ENCODE measurements at regions not wholly inside any gene's neighbourhood (a gene's known extent, or its start where the extent isn't known, plus 50 kb on each side); places are given as distances from the start of the nearest gene placed in this dataset.
"Not testable (repeated sequence)": the region's sequence is repeated elsewhere in the genome, so short reads cannot be mapped to it uniquely, and the experiment has no call there.

DNA sequence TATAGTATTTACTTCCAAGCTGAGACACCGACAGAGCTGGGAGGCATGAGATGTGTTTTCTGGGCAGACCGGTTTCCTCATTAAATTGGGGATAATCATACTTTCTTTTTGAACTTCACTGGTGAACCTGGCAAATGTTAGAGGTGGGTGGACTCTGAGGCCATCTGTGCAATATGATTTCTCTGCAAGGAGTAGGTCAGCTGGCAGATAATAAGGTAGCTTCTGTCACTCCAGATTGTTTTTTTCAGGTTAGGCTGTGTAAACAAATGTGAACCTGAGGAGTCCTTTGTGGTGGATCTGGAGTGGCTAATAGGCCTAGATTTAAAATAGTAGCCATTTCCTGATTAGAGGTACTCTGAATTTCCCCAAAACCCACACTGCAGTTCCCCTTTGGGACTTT is 75.4 kb upstream of the S1PR3 start:
- H3K4me3 Mint-ChIP-seq (ENCODE audit: unreplicated experiment), result no peak overlapping the region
- peaks cover 2% of the 10 kb centered on the region for H3K36me3 Mint-ChIP-seq (ENCODE audit: low read depth, unreplicated experiment)
- H3K27me3 ChIP-seq (ENCODE audit: insufficient read depth, low read length), result no peaks in the 10 kb centered on the region
- peaks cover 8% of the 10 kb centered on the region for H3K27me3 Mint-ChIP-seq (ENCODE audit: low read depth, unreplicated experiment)
- H3K9me3 Mint-ChIP-seq (ENCODE audit: unreplicated experiment), result peaks cover 7% of the 10 kb centered on the region
- no peaks in the 10 kb centered on the region for H3K79me2 ChIP-seq (ENCODE audit: insufficient read depth, low read length)
- H3K4me1 ChIP-seq (ENCODE audit: insufficient read depth, low read length), result no peaks in the 10 kb centered on the region
- FAIRE-seq, result no peak
- no peaks in the 10 kb centered on the region for H3K36me3 ChIP-seq (ENCODE audit: insufficient read depth, low read length)
- H3K9ac ChIP-seq (ENCODE audit: low read length), result no peak overlapping the region
- no peaks in the 10 kb centered on the region for H3K4me1 Mint-ChIP-seq (ENCODE audit: low read depth, unreplicated experiment)
- H3K27ac ChIP-seq (ENCODE audit: low read depth, low read length), result no peak overlapping the region
- H3K4me3 ChIP-seq (ENCODE audit: insufficient read depth, low read depth, low read length), result no peak overlapping the region
- no peak for TF ChIP-seq EZH2 (IDR thresholded peaks at IDR 0.05; ENCODE audit: insufficient read depth, low read length)
- TF ChIP-seq, protein P1, sequence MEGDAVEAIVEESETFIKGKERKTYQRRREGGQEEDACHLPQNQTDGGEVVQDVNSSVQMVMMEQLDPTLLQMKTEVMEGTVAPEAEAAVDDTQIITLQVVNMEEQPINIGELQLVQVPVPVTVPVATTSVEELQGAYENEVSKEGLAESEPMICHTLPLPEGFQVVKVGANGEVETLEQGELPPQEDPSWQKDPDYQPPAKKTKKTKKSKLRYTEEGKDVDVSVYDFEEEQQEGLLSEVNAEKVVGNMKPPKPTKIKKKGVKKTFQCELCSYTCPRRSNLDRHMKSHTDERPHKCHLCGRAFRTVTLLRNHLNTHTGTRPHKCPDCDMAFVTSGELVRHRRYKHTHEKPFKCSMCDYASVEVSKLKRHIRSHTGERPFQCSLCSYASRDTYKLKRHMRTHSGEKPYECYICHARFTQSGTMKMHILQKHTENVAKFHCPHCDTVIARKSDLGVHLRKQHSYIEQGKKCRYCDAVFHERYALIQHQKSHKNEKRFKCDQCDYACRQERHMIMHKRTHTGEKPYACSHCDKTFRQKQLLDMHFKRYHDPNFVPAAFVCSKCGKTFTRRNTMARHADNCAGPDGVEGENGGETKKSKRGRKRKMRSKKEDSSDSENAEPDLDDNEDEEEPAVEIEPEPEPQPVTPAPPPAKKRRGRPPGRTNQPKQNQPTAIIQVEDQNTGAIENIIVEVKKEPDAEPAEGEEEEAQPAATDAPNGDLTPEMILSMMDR (IDR thresholded peaks at IDR 0.05; ENCODE audit: insufficient read depth, low read depth, low read length), result no peak
- no peak overlapping the region for H3K4me2 ChIP-seq (ENCODE audit: low read length)
- H3K9me3 ChIP-seq (ENCODE audit: insufficient read depth, low read depth, low read length), result peaks cover 5% of the 10 kb centered on the region
- no peaks in the 10 kb centered on the region for H4K20me1 ChIP-seq (ENCODE audit: insufficient read depth, low read length)
- peak overlapping the region; percentile 19 for H3K27ac Mint-ChIP-seq (ENCODE audit: unreplicated experiment)
- no peak overlapping the region for H2AFZ ChIP-seq (ENCODE audit: low read depth, low read length)
- DNase-seq (ENCODE audit: low read depth), result no peak

- Histone ChIP-seq H3K27me3 (ENCODE audit: insufficient read depth, low read length) (no peaks in the 10 kb centered on the region), H3K4me1 (ENCODE audit: insufficient read depth, low read length) (no peaks in the 10 kb centered on the region)
- no peak for FAIRE-seq
Measured at GRCh38 chr9:88916894-88917293, 74.4 kb upstream of the S1PR3 start.

GRCh38 chr9:88917375-88917774 is 73.9 kb upstream of the S1PR3 start:
- H3K79me2 ChIP-seq (ENCODE audit: insufficient read depth, low read length), result no peaks in the 10 kb centered on the region
- no peak overlapping the region for H3K4me2 ChIP-seq (ENCODE audit: low read length)
- Mint-ChIP-seq H3K9me3 (ENCODE audit: unreplicated experiment) (peaks cover 7% of the 10 kb centered on the region), H3K4me1 (ENCODE audit: low read depth, unreplicated experiment) (no peaks in the 10 kb centered on the region), H3K27me3 (ENCODE audit: low read depth, unreplicated experiment) (peaks cover 11% of the 10 kb centered on the region), H3K4me3 (ENCODE audit: unreplicated experiment) (no peak overlapping the region), H3K27ac (ENCODE audit: unreplicated experiment) (no peak overlapping the region), H3K36me3 (ENCODE audit: low read depth, unreplicated experiment) (peaks cover 2% of the 10 kb centered on the region)
- no peaks in the 10 kb centered on the region for H4K20me1 ChIP-seq (ENCODE audit: insufficient read depth, low read length)
- H3K36me3 ChIP-seq (ENCODE audit: insufficient read depth, low read length), result no peaks in the 10 kb centered on the region
- H3K27ac ChIP-seq (ENCODE audit: low read depth, low read length), result no peak overlapping the region
- H3K9ac ChIP-seq (ENCODE audit: low read length), result no peak overlapping the region
- peaks cover 5% of the 10 kb centered on the region for H3K9me3 ChIP-seq (ENCODE audit: insufficient read depth, low read depth, low read length)
- DNase-seq (ENCODE audit: low read depth), result no peak
- H3K4me3 ChIP-seq (ENCODE audit: insufficient read depth, low read depth, low read length), result no peak overlapping the region
- TF ChIP-seq, protein P1 (IDR thresholded peaks at IDR 0.05; ENCODE audit: insufficient read depth, low read depth, low read length), result no peak
- TF ChIP-seq EZH2 (IDR thresholded peaks at IDR 0.05; ENCODE audit: insufficient read depth, low read length), result no peak
- H3K27me3 ChIP-seq (ENCODE audit: insufficient read depth, low read length), result no peaks in the 10 kb centered on the region
- H2AFZ ChIP-seq (ENCODE audit: low read depth, low read length), result no peak overlapping the region
- no peaks in the 10 kb centered on the region for H3K4me1 ChIP-seq (ENCODE audit: insufficient read depth, low read length)
- no peak for FAIRE-seq

More at GRCh38 chr9:88916894-88917293, 74.4 kb upstream of the S1PR3 start:
- Histone ChIP-seq H3K36me3 (ENCODE audit: insufficient read depth, low read length) (no peaks in the 10 kb centered on the region), H3K4me3 (ENCODE audit: insufficient read depth, low read depth, low read length) (no peak overlapping the region), H2AFZ (ENCODE audit: low read depth, low read length) (no peak overlapping the region), H3K27ac (ENCODE audit: low read depth, low read length) (no peak overlapping the region), H3K9ac (ENCODE audit: low read length) (no peak overlapping the region), H3K4me2 (ENCODE audit: low read length) (no peak overlapping the region), H3K79me2 (ENCODE audit: insufficient read depth, low read length) (no peaks in the 10 kb centered on the region), H3K9me3 (ENCODE audit: insufficient read depth, low read depth, low read length) (peaks cover 5% of the 10 kb centered on the region), H4K20me1 (ENCODE audit: insufficient read depth, low read length) (no peaks in the 10 kb centered on the region)
- H3K36me3 Mint-ChIP-seq (ENCODE audit: low read depth, unreplicated experiment), result peaks cover 2% of the 10 kb centered on the region
- H3K9me3 Mint-ChIP-seq (ENCODE audit: unreplicated experiment), result peaks cover 7% of the 10 kb centered on the region
- H3K4me3 Mint-ChIP-seq (ENCODE audit: unreplicated experiment), result no peak overlapping the region
- TF ChIP-seq, protein P1 (IDR thresholded peaks at IDR 0.05; ENCODE audit: insufficient read depth, low read depth, low read length), result no peak
- DNase-seq (ENCODE audit: low read depth), result no peak
- no peak overlapping the region for H3K27ac Mint-ChIP-seq (ENCODE audit: unreplicated experiment)
- peaks cover 8% of the 10 kb centered on the region for H3K27me3 Mint-ChIP-seq (ENCODE audit: low read depth, unreplicated experiment)
- H3K4me1 Mint-ChIP-seq (ENCODE audit: low read depth, unreplicated experiment), result no peaks in the 10 kb centered on the region

DNA sequence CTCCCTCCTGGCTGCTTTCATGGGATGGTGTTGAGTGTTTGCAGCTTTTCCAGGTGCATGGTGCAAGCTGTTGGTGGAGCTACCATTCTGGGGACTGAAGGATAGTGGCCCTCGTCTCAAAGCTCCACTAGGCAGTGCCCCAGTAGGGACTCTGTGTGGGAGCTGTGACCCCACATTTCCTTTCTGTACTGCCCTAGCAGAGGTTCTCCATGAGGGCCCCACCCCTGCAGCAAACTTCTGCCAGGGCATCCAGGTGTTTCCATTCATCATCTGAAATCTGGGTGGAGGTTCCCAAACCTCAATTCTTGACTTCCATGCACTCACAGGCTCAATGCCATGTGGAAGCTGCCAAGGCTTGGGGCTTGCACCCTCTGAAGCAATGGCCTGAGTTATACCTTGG is 72.7 kb upstream of the S1PR3 start:
- not testable (repeated sequence) for DNase-seq (ENCODE audit: low read depth); H3K36me3 Mint-ChIP-seq (ENCODE audit: low read depth, unreplicated experiment); H3K4me3 ChIP-seq (ENCODE audit: insufficient read depth, low read depth, low read length); H3K27ac ChIP-seq (ENCODE audit: low read depth, low read length); H3K4me1 ChIP-seq (ENCODE audit: insufficient read depth, low read length); H4K20me1 ChIP-seq (ENCODE audit: insufficient read depth, low read length); H3K9me3 Mint-ChIP-seq (ENCODE audit: unreplicated experiment); H3K9ac ChIP-seq (ENCODE audit: low read length); H3K36me3 ChIP-seq (ENCODE audit: insufficient read depth, low read length); FAIRE-seq; H3K79me2 ChIP-seq (ENCODE audit: insufficient read depth, low read length); H2AFZ ChIP-seq (ENCODE audit: low read depth, low read length); H3K27me3 ChIP-seq (ENCODE audit: insufficient read depth, low read length); H3K9me3 ChIP-seq (ENCODE audit: insufficient read depth, low read depth, low read length); H3K4me2 ChIP-seq (ENCODE audit: low read length); H3K27ac Mint-ChIP-seq (ENCODE audit: unreplicated experiment); H3K4me1 Mint-ChIP-seq (ENCODE audit: low read depth, unreplicated experiment); H3K4me3 Mint-ChIP-seq (ENCODE audit: unreplicated experiment)
- H3K27me3 Mint-ChIP-seq (ENCODE audit: low read depth, unreplicated experiment), result peaks cover 11% of the 10 kb centered on the region

All from astrocyte (in vitro differentiated cells and primary cell).